T-helper 2 cell (primary cell): ENCODE measurements at regions not wholly inside any gene's neighbourhood (a gene's known extent, or its start where the extent isn't known, plus 50 kb on each side); places are given as distances from the start of the nearest gene placed in this dataset.

Source experiments
- DNase-seq, 5 experiments: peaks; one replicate each; pipeline versions ENCODE4 v3.0.0 to v3.0.0-alpha.2; 2012 to 2022

- DNase-seq: no peak
Measured at GRCh38 chrX:120021927-120022326, 55.6 kb downstream of the RHOXF2B start.

GRCh38 chrX:120020305-120020704 lies 57.2 kb downstream of the RHOXF2B start:
- no peak for DNase-seq

- no peak for DNase-seq
Measured at GRCh38 chrX:120016068-120016441, 61.4 kb downstream of the RHOXF2B start.

- DNase-seq: peak in 1 of 5 experiments; percentile 19
Measured at GRCh38 chrX:120015145-120016067, 62.1 kb downstream of the RHOXF2B start.

GRCh38 chrX:120014354-120015130 lies 62.9 kb downstream of the RHOXF2B start:
- DNase-seq: no peak

- no peak for DNase-seq
Measured at GRCh38 chrX:120001787-120002186, 58.2 kb upstream of the NKAP start.

GRCh38 chrX:120000490-120001246 lies 57.1 kb upstream of the NKAP start:
- no peak for DNase-seq

GRCh38 chrX:119999087-119999634 lies 55.6 kb upstream of the NKAP start:
- no peak for DNase-seq

GRCh38 chrX:119997570-119997969 lies 54.0 kb upstream of the NKAP start:
- DNase-seq: no peak

GRCh38 chrX:119996600-119997524 lies 53.3 kb upstream of the NKAP start:
- no peak for DNase-seq

- no peak for DNase-seq
Measured at GRCh38 chrX:119996069-119996468, 52.5 kb upstream of the NKAP start.
